22Rv1 (cell line): ENCODE measurements at regions not wholly inside any gene's neighbourhood (a gene's known extent, or its start where the extent isn't known, plus 50 kb on each side); places are given as distances from the start of the nearest gene placed in this dataset.
"Not testable (repeated sequence)": the region's sequence is repeated elsewhere in the genome, so short reads cannot be mapped to it uniquely, and the experiment has no call there.

Source experiments
- H3K27ac ChIP-seq: fragments of 450-650 bp; 2 replicates; pipeline ENCODE4 v1.5.1; 2017
- ZFX ChIP-seq: fragments of 450-650 bp; IDR thresholded peaks from 2 replicates; pipeline ENCODE4 v1.6.1; 2017; ENCODE audit warnings: antibody characterized with exemption, borderline replicate concordance
- TF ChIP-seq, protein P1 (sequence below): fragments of 450-650 bp; IDR thresholded peaks from 2 replicates; pipeline ENCODE4 v1.5.1; 2017; ENCODE audit warnings: mild to moderate bottlenecking

DNA sequence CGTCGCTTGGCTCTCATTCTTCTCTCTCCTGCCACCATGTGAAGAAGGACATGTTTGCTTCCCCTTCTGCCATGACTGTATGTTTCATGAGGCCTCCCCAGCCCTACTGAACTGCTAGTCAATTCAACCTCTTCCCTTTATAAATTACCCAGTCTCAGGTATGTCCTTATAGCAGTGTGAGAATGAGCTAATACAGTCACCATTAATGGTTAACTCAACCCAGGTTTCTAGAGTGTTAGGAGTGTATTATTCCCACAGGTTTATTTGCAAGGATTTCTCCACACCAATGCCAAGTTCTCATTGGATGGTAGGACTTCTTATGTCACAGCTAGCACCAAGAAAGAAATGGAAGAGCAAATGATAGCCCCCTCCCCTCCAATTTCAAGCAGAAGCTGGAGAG lies 71.9 kb downstream of the DYNAP start:
- H3K27ac ChIP-seq = no peak overlapping the region
- TF ChIP-seq, protein P1, sequence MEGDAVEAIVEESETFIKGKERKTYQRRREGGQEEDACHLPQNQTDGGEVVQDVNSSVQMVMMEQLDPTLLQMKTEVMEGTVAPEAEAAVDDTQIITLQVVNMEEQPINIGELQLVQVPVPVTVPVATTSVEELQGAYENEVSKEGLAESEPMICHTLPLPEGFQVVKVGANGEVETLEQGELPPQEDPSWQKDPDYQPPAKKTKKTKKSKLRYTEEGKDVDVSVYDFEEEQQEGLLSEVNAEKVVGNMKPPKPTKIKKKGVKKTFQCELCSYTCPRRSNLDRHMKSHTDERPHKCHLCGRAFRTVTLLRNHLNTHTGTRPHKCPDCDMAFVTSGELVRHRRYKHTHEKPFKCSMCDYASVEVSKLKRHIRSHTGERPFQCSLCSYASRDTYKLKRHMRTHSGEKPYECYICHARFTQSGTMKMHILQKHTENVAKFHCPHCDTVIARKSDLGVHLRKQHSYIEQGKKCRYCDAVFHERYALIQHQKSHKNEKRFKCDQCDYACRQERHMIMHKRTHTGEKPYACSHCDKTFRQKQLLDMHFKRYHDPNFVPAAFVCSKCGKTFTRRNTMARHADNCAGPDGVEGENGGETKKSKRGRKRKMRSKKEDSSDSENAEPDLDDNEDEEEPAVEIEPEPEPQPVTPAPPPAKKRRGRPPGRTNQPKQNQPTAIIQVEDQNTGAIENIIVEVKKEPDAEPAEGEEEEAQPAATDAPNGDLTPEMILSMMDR = no peak
- no peak for TF ChIP-seq ZFX

DNA sequence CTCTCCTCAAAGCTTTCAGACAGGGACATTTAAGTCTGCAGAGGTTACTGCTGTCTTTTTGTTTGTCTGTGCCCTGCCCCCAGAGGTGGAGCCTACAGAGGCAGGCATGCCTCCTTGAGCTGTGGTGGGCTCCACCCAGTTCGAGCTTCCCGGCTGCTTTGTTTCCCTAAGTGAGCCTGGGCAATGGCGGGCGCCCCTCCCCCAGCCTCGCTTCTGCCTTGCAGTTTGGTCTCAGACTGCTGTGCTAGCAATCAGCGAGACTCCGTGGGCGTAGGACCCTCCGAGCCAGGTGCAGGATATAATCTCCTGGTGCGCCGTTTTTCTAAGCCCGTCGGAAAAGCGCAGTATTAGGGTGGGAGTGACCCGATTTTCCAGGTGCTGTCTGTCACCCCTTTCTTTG lies 78.7 kb downstream of the DYNAP start:
- H3K27ac ChIP-seq = not testable (repeated sequence)

DNA sequence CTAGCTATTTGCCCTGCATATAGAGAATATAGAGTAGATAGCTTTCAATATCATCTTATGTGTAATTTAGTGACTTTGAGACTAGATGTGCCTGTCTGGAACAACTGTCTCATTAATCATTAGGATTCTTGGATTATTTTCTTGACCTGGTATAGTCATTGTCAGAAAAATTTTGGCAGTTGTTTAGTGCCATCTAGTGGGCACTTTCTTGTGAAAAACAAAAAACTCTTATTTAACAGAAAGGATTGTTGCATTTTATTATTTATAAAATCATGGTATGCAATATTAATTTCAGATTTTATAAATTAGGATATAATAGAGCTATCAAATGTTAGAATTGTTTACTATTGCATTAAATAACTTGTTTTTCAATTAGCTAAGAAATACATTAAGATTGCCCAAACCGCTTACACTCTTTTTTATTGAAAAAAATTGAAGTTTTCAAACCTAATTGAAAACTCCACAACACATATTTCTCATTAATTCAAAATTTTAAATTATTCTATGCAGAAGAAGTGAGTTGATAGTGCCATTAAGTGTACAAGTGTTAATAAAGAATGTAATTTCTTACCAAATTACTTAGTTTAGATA lies 80.3 kb downstream of the DYNAP start:
- H3K27ac ChIP-seq = no peak overlapping the region
- TF ChIP-seq, protein P1 = peak; percentile 79
- TF ChIP-seq ZFX = no peak

DNA sequence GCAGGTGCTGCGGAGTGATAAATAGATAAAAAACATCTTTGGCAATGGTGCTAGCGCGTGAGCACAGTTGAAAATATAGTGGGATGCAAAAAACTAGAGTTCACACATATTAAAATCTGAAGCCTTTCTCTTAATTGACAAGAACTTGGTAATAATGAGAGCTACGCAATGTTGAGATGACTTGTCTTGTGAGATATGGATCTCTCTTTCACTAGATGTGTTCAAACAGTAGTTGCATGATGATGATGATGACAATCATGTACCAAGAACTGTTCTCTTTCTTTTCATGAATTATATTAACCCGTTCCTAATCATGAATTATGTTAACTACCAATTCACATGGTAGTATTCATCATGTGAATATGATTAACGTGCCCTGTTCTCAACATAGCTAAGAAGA lies 81.1 kb downstream of the DYNAP start:
- no peak overlapping the region for H3K27ac ChIP-seq
- TF ChIP-seq, protein P1 = no peak
- TF ChIP-seq ZFX = no peak

DNA sequence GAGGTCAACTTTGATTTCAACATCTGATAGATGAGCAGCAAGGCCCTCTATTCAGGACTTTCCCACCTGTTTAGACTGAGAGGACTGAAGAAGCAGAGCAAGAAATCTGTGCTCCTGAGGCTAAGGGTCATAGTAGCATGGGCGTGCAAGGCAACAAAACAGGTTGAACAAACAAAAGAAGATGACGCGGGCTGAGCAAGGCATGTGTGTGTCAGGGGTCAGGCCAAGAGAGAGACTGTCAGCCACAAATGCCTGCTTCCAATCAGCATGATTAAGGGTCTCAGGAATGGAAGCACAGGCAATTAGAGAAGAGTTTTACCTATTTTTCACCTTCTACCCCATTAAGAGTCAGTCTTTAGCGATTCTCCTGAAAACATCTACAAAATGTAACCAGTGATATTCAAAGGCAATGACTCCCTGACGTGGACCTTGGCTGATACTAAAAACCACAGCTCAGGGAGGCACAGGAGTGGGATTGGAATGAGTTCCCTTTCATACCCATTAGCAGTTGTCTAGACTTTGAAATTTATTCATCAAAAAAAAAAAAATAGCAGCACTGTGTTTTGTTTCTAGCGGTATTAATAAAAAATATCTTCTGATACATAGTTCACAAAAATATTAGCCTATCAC lies 81.9 kb downstream of the DYNAP start:
- TF ChIP-seq, protein P1 = no peak
- no peak for TF ChIP-seq ZFX
- H3K27ac ChIP-seq = no peak overlapping the region

DNA sequence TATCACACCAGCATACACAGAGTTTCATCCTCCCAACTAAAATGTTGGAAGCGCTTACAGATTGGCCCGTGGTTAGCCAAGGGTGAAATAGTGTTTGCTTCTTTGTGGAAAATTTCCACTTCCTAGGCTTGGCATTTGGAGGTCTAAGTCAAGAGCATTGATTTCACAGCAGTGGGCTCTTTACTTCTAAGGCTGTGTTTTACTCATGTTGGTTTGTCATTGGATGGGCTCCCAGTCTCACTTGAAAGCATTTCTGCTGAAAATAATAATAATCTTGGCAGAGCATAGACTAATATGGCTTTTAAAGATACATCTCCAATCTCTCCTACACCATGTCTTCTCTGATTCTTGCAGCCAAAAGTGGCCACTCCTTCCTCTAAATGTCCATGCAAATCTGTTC lies 82.9 kb downstream of the DYNAP start:
- no peak overlapping the region for H3K27ac ChIP-seq
- TF ChIP-seq, protein P1 = no peak
- no peak for TF ChIP-seq ZFX

DNA sequence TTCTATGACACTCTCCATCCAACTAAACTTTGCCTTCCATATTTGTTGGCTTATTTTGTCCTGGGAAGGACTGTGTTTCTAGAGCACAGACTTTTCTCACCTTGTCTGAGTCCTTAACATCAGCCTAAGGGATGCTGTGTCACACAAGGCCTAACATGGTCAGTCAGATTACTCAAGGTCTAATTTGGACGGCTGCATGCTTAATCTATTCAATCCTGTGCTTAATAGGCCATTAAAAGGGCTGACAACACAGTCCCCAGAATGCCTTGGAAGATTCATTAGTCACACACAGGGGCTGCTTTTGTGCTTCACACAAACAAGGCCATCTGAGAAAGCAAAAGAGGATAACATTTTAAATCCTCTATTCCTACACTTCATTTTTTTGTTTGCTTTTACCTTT lies 84.0 kb downstream of the DYNAP start:
- TF ChIP-seq, protein P1 = no peak
- no peak for TF ChIP-seq ZFX
- H3K27ac ChIP-seq = no peak overlapping the region
